ENCODE measurements at regions not wholly inside any gene's neighbourhood (a gene's known extent, or its start where the extent isn't known, plus 50 kb on each side); places are given as distances from the start of the nearest gene placed in this dataset.

DNA sequence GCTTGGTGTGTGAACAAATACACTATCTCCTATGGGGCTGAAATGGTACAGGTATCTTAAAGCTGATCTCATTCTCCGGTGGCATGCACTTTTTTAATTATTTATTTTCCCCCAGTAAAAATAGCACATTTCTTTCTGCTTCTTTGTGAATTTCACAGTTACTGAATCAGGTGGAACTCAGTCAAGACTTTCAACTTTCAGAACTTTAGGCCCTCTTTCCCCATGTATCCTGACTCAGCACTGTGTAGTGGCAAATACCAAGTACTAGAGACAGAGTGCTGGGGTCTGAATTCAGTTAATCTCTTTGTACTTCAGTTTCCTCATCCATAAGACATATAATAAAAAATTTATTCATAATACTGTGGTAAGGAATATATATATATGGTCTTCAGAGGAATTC, 223.9 kb downstream of the CSNK2A3 start:
- POLR2A ChIA-PET, result no interaction called here
- H3K36me3 Mint-ChIP-seq, result peaks cover 3% of the 10 kb centered on the region; the same call in 1 of the 2 replicates
- DNase-seq (ENCODE audit: low spot score) (no peak), ATAC-seq (no peak)
- H3K27ac Mint-ChIP-seq, result no peak overlapping the region
- peaks cover 39% of the 10 kb centered on the region for H3K27me3 Mint-ChIP-seq (ENCODE audit: low read depth)
- no peak overlapping the region for H3K4me3 Mint-ChIP-seq
- CTCF ChIA-PET, result interaction anchor here (1.0 kb wide), 1 partner anchor 19 kb away, joined by 3 read pairs; no protein-coding TSS in a partner anchor
- peaks cover 9% of the 10 kb centered on the region for H3K9me3 Mint-ChIP-seq
- TF ChIP-seq, protein P1, sequence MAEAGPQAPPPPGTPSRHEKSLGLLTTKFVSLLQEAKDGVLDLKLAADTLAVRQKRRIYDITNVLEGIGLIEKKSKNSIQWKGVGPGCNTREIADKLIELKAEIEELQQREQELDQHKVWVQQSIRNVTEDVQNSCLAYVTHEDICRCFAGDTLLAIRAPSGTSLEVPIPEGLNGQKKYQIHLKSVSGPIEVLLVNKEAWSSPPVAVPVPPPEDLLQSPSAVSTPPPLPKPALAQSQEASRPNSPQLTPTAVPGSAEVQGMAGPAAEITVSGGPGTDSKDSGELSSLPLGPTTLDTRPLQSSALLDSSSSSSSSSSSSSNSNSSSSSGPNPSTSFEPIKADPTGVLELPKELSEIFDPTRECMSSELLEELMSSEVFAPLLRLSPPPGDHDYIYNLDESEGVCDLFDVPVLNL (CRISPR knock-in tag; IDR thresholded peaks at IDR 0.05; ENCODE audit: borderline replicate concordance, low read depth), result no peak
- TF ChIP-seq GRHL2 (CRISPR knock-in tag; IDR thresholded peaks at IDR 0.05; ENCODE audit: insufficient replicate concordance, severe bottlenecking), result no peak
- TF ChIP-seq, protein P2, sequence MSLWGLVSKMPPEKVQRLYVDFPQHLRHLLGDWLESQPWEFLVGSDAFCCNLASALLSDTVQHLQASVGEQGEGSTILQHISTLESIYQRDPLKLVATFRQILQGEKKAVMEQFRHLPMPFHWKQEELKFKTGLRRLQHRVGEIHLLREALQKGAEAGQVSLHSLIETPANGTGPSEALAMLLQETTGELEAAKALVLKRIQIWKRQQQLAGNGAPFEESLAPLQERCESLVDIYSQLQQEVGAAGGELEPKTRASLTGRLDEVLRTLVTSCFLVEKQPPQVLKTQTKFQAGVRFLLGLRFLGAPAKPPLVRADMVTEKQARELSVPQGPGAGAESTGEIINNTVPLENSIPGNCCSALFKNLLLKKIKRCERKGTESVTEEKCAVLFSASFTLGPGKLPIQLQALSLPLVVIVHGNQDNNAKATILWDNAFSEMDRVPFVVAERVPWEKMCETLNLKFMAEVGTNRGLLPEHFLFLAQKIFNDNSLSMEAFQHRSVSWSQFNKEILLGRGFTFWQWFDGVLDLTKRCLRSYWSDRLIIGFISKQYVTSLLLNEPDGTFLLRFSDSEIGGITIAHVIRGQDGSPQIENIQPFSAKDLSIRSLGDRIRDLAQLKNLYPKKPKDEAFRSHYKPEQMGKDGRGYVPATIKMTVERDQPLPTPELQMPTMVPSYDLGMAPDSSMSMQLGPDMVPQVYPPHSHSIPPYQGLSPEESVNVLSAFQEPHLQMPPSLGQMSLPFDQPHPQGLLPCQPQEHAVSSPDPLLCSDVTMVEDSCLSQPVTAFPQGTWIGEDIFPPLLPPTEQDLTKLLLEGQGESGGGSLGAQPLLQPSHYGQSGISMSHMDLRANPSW (CRISPR knock-in tag; conservative IDR thresholded peaks at IDR 0.05; ENCODE audit: low read depth), result no peak
- no peak for TF ChIP-seq NFATC4 (CRISPR knock-in tag; IDR thresholded peaks at IDR 0.05)
- TF ChIP-seq PRRX2 (CRISPR knock-in tag; IDR thresholded peaks at IDR 0.05), result no peak
- H3K4me1 Mint-ChIP-seq, result peaks cover 22% of the 10 kb centered on the region

DNA sequence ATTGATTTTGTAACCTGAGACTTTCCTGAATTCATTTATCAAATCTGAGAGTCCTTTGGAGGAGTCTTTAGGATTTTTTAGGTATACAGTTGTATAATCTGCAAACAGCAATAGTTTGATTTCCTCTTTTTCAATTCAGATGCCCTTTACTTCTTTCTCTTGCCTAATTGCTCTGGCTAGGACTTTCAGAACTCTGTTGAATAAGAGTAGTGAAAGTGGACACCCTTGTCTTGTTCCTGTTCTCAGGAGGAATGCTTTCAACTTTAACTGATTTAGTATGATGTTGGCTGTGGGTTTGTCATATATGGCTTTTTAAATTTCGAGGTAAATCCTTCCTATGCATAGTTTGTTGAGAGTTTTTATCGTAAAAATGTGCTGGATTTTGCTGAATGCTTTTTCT, 227.4 kb downstream of the CSNK2A3 start:
- H3K9me3 Mint-ChIP-seq, result peaks cover 8% of the 10 kb centered on the region
- H3K27me3 Mint-ChIP-seq (ENCODE audit: low read depth), result peaks cover 39% of the 10 kb centered on the region
- peaks cover 28% of the 10 kb centered on the region for H3K4me1 Mint-ChIP-seq
- no peak overlapping the region for H3K4me3 Mint-ChIP-seq
- ATAC-seq (no peak), DNase-seq (ENCODE audit: low spot score) (no peak)
- H3K27ac Mint-ChIP-seq, result no peak overlapping the region
- POLR2A ChIA-PET, result no interaction called here
- peaks cover 3% of the 10 kb centered on the region; the same call in 1 of the 2 replicates for H3K36me3 Mint-ChIP-seq
- CTCF ChIA-PET, result no interaction called here
- TF ChIP-seq ZBTB21 (CRISPR knock-in tag; IDR thresholded peaks at IDR 0.05; ENCODE audit: borderline replicate concordance), result no peak
- TF ChIP-seq, protein P2 (CRISPR knock-in tag; conservative IDR thresholded peaks at IDR 0.05; ENCODE audit: low read depth), result no peak
- TF ChIP-seq, protein P3, sequence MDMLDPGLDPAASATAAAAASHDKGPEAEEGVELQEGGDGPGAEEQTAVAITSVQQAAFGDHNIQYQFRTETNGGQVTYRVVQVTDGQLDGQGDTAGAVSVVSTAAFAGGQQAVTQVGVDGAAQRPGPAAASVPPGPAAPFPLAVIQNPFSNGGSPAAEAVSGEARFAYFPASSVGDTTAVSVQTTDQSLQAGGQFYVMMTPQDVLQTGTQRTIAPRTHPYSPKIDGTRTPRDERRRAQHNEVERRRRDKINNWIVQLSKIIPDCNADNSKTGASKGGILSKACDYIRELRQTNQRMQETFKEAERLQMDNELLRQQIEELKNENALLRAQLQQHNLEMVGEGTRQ (CRISPR knock-in tag; IDR thresholded peaks at IDR 0.05), result no peak
- TF ChIP-seq ZNF219 (CRISPR knock-in tag; IDR thresholded peaks at IDR 0.05; ENCODE audit: borderline replicate concordance), result no peak
- no peak for TF ChIP-seq NR1H2 (CRISPR knock-in tag; IDR thresholded peaks at IDR 0.05)
- no peak for TF ChIP-seq TCF7 (CRISPR knock-in tag; IDR thresholded peaks at IDR 0.05; ENCODE audit: low read depth)
- TF ChIP-seq JUN (CRISPR knock-in tag; IDR thresholded peaks at IDR 0.05), result no peak
- TF ChIP-seq FOXJ3 (CRISPR knock-in tag; IDR thresholded peaks at IDR 0.05; ENCODE audit: borderline replicate concordance), result no peak
- TF ChIP-seq, protein P4, sequence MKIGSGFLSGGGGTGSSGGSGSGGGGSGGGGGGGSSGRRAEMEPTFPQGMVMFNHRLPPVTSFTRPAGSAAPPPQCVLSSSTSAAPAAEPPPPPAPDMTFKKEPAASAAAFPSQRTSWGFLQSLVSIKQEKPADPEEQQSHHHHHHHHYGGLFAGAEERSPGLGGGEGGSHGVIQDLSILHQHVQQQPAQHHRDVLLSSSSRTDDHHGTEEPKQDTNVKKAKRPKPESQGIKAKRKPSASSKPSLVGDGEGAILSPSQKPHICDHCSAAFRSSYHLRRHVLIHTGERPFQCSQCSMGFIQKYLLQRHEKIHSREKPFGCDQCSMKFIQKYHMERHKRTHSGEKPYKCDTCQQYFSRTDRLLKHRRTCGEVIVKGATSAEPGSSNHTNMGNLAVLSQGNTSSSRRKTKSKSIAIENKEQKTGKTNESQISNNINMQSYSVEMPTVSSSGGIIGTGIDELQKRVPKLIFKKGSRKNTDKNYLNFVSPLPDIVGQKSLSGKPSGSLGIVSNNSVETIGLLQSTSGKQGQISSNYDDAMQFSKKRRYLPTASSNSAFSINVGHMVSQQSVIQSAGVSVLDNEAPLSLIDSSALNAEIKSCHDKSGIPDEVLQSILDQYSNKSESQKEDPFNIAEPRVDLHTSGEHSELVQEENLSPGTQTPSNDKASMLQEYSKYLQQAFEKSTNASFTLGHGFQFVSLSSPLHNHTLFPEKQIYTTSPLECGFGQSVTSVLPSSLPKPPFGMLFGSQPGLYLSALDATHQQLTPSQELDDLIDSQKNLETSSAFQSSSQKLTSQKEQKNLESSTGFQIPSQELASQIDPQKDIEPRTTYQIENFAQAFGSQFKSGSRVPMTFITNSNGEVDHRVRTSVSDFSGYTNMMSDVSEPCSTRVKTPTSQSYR (CRISPR knock-in tag; IDR thresholded peaks at IDR 0.05), result no peak
- TF ChIP-seq, protein P5, sequence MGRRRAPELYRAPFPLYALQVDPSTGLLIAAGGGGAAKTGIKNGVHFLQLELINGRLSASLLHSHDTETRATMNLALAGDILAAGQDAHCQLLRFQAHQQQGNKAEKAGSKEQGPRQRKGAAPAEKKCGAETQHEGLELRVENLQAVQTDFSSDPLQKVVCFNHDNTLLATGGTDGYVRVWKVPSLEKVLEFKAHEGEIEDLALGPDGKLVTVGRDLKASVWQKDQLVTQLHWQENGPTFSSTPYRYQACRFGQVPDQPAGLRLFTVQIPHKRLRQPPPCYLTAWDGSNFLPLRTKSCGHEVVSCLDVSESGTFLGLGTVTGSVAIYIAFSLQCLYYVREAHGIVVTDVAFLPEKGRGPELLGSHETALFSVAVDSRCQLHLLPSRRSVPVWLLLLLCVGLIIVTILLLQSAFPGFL (CRISPR knock-in tag; IDR thresholded peaks at IDR 0.05; ENCODE audit: borderline replicate concordance), result no peak
- no peak for TF ChIP-seq OVOL2 (CRISPR knock-in tag; IDR thresholded peaks at IDR 0.05; ENCODE audit: borderline replicate concordance)
- TF ChIP-seq, protein P6, sequence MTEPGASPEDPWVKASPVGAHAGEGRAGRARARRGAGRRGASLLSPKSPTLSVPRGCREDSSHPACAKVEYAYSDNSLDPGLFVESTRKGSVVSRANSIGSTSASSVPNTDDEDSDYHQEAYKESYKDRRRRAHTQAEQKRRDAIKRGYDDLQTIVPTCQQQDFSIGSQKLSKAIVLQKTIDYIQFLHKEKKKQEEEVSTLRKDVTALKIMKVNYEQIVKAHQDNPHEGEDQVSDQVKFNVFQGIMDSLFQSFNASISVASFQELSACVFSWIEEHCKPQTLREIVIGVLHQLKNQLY (CRISPR knock-in tag; IDR thresholded peaks at IDR 0.05), result no peak
- no peak for TF ChIP-seq GRHL2 (CRISPR knock-in tag; IDR thresholded peaks at IDR 0.05; ENCODE audit: insufficient replicate concordance, severe bottlenecking)
- TF ChIP-seq, protein P7, sequence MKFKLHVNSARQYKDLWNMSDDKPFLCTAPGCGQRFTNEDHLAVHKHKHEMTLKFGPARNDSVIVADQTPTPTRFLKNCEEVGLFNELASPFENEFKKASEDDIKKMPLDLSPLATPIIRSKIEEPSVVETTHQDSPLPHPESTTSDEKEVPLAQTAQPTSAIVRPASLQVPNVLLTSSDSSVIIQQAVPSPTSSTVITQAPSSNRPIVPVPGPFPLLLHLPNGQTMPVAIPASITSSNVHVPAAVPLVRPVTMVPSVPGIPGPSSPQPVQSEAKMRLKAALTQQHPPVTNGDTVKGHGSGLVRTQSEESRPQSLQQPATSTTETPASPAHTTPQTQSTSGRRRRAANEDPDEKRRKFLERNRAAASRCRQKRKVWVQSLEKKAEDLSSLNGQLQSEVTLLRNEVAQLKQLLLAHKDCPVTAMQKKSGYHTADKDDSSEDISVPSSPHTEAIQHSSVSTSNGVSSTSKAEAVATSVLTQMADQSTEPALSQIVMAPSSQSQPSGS (CRISPR knock-in tag; IDR thresholded peaks at IDR 0.05; ENCODE audit: borderline replicate concordance, low read depth), result no peak
- TF ChIP-seq, protein P8, sequence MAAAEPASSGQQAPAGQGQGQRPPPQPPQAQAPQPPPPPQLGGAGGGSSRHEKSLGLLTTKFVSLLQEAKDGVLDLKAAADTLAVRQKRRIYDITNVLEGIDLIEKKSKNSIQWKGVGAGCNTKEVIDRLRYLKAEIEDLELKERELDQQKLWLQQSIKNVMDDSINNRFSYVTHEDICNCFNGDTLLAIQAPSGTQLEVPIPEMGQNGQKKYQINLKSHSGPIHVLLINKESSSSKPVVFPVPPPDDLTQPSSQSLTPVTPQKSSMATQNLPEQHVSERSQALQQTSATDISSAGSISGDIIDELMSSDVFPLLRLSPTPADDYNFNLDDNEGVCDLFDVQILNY (CRISPR knock-in tag; IDR thresholded peaks at IDR 0.05), result no peak
- TF ChIP-seq CBFB (CRISPR knock-in tag; IDR thresholded peaks at IDR 0.05; ENCODE audit: low read depth), result no peak
